Left ventricle myocardium inferior (tissue), 1 donor: ENCODE measurements at regions not wholly inside any gene's neighbourhood (a gene's known extent, or its start where the extent isn't known, plus 50 kb on each side); places are given as distances from the start of the nearest gene placed in this dataset.

Source experiments
- DNase-seq: peaks from one replicate; pipeline ENCODE4 v3.0.0-alpha.2; 2020
- H3K27ac ChIP-seq: fragments of 200-600 bp; replicated peaks from 2 replicates; pipeline ENCODE4 v1.8.0; 2021
- H3K27me3 ChIP-seq: fragments of 200-600 bp; 2 replicates; pipeline ENCODE4 v1.8.0; 2021; ENCODE audit warnings: low read depth
- H3K36me3 ChIP-seq: fragments of 200-600 bp; 2 replicates; pipeline ENCODE4 v1.8.0; 2021
- H3K4me1 ChIP-seq: fragments of 200-600 bp; 2 replicates; pipeline ENCODE4 v1.8.0; 2021
- H3K4me3 ChIP-seq: fragments of 200-600 bp; 2 replicates; pipeline ENCODE4 v1.8.0; 2021; ENCODE audit warnings: mild to moderate bottlenecking, moderate library complexity
- H3K9me3 ChIP-seq: fragments of 200-600 bp; replicated peaks from 2 replicates; pipeline ENCODE4 v1.8.0; 2021
- intact Hi-C: fragments of 100-400 bp; cut with micrococcal nuclease; formaldehyde crosslinking; loops from one replicate; pipeline ENCODE4 v1.11.0; 2022
- TF ChIP-seq, protein P1 (sequence below): fragments of 200-600 bp; IDR thresholded peaks from 2 replicates; pipeline ENCODE4 v1.8.0; 2021; ENCODE audit warnings: antibody characterized with exemption, mild to moderate bottlenecking, borderline replicate concordance
- donor health status: DM: no; HTN: yes; CAD: no; lungs with severe emphysema.

DNA sequence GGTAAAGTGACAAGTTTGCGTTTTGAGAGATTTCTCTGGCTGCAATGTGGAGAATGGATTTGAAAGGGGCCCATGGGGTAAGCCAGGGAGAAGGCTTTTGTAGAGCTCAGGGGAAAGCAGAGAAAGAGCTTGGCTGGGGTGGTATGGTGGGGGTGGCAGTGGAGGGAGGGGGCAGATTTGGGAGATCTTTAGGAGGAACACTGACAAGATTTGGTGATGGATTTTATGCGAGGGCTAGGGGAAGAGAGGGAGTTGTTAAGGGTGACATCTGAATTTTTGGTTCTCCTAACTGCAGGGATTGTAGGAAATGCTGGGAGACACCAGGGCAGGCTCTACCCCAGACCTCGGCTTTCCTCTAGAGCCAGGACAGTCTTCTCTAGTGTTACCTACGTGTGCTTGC lies 108.7 kb upstream of the ZNF678 start:
- H3K36me3 ChIP-seq, result no peaks in the 10 kb centered on the region
- H3K9me3 ChIP-seq, result no peaks in the 10 kb centered on the region

GRCh38 chr1:227453631-227454355 lies 109.6 kb upstream of the ZNF678 start:
- no peaks in the 10 kb centered on the region for H3K36me3 ChIP-seq
- H3K4me3 ChIP-seq, result no peak overlapping the region
- no peak overlapping the region for H3K27ac ChIP-seq
- TF ChIP-seq, protein P1, sequence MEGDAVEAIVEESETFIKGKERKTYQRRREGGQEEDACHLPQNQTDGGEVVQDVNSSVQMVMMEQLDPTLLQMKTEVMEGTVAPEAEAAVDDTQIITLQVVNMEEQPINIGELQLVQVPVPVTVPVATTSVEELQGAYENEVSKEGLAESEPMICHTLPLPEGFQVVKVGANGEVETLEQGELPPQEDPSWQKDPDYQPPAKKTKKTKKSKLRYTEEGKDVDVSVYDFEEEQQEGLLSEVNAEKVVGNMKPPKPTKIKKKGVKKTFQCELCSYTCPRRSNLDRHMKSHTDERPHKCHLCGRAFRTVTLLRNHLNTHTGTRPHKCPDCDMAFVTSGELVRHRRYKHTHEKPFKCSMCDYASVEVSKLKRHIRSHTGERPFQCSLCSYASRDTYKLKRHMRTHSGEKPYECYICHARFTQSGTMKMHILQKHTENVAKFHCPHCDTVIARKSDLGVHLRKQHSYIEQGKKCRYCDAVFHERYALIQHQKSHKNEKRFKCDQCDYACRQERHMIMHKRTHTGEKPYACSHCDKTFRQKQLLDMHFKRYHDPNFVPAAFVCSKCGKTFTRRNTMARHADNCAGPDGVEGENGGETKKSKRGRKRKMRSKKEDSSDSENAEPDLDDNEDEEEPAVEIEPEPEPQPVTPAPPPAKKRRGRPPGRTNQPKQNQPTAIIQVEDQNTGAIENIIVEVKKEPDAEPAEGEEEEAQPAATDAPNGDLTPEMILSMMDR, result no peak
- no peak for DNase-seq
- intact Hi-C loops, result no loop called here
- no peaks in the 10 kb centered on the region for H3K9me3 ChIP-seq
- peaks cover 45% of the 10 kb centered on the region for H3K27me3 ChIP-seq
- no peaks in the 10 kb centered on the region for H3K4me1 ChIP-seq

More for the DNA sequence above, 108.7 kb upstream of the ZNF678 start:
- no peak for DNase-seq
- no peak overlapping the region for H3K27ac ChIP-seq
- intact Hi-C loops, result no loop called here
- peaks cover 45% of the 10 kb centered on the region for H3K27me3 ChIP-seq
- no peak overlapping the region for H3K4me3 ChIP-seq
- H3K4me1 ChIP-seq, result no peaks in the 10 kb centered on the region
- TF ChIP-seq, protein P1, result no peak

GRCh38 chr1:227451954-227452353 lies 111.4 kb upstream of the ZNF678 start:
- peaks cover 45% of the 10 kb centered on the region for H3K27me3 ChIP-seq
- H3K9me3 ChIP-seq, result no peaks in the 10 kb centered on the region
- H3K36me3 ChIP-seq, result no peaks in the 10 kb centered on the region
- peaks cover 11% of the 10 kb centered on the region for H3K4me1 ChIP-seq
- DNase-seq, result no peak
- TF ChIP-seq, protein P1, result no peak
- H3K27ac ChIP-seq, result no peak overlapping the region
- no peak overlapping the region for H3K4me3 ChIP-seq
- intact Hi-C loops, result no loop called here

DNA sequence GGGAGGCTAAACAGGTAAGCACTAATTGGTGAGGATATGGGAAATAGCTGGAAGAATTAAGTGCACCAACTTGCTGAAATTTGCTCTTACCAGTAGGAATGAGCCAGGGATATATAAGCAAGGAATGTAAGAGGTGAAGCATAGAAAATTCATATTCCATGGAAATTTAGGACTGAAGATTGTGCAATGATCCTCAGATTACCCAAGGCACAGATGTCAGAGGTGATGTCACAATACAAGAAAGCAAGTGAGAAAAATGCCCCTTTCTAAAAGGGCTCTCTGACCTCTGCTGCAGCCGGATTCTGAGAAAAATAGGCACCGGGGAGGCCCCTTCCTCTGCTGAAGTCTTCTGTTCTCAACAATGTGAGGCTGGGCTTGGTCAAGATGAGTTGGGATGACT lies 112.3 kb upstream of the ZNF678 start:
- H3K4me1 ChIP-seq, result peaks cover 15% of the 10 kb centered on the region
- no peaks in the 10 kb centered on the region for H3K36me3 ChIP-seq
- no peak overlapping the region for H3K27ac ChIP-seq
- TF ChIP-seq, protein P1, result no peak
- no peak for DNase-seq
- no peaks in the 10 kb centered on the region for H3K9me3 ChIP-seq
- peaks cover 36% of the 10 kb centered on the region for H3K27me3 ChIP-seq
- intact Hi-C loops, result no loop called here
- H3K4me3 ChIP-seq, result no peak overlapping the region

GRCh38 chr1:227450489-227450888 lies 112.9 kb upstream of the ZNF678 start:
- Histone ChIP-seq H3K4me1 (peaks cover 15% of the 10 kb centered on the region), H3K4me3 (no peak overlapping the region), H3K27ac (no peak overlapping the region), H3K27me3 (peaks cover 31% of the 10 kb centered on the region), H3K9me3 (no peaks in the 10 kb centered on the region), H3K36me3 (no peaks in the 10 kb centered on the region)
- TF ChIP-seq, protein P1, result no peak
- no peak for DNase-seq
- intact Hi-C loops, result no loop called here
